ENCODE measurements at regions not wholly inside any gene's neighbourhood (a gene's known extent, or its start where the extent isn't known, plus 50 kb on each side); places are given as distances from the start of the nearest gene placed in this dataset.
"Not testable (repeated sequence)": the region's sequence is repeated elsewhere in the genome, so short reads cannot be mapped to it uniquely, and the experiment has no call there.

GRCh38 chr4:78660559-78660958, 109.0 kb downstream of the ANXA3 start:
- H3K4me3 ChIP-seq = no peak overlapping the region
- peak overlapping the region in 3 of 21 experiments; percentile 66 to 80 (median 69) for H3K27ac ChIP-seq

GRCh38 chr4:78661086-78661690, 109.6 kb downstream of the ANXA3 start:
- Histone ChIP-seq H3K27ac (peak overlapping the region in 10 of 21 experiments; percentile 10 to 80 (median 56)), H3K4me3 (no peak overlapping the region)

- H3K4me3 ChIP-seq = no peak overlapping the region
Measured at GRCh38 chr4:78661921-78662521, 110.5 kb downstream of the ANXA3 start.

GRCh38 chr4:78662658-78663057, 111.1 kb downstream of the ANXA3 start:
- Histone ChIP-seq H3K4me3 (no peak overlapping the region), H3K27ac (peak overlapping the region in 8 of 21 experiments; percentile 20 to 80 (median 62))

More at GRCh38 chr4:78661921-78662521, 110.5 kb downstream of the ANXA3 start:
- H3K27ac ChIP-seq = peak overlapping the region in 15 of 21 experiments; percentile 14 to 80 (median 54)

- not testable (repeated sequence) for H3K27ac ChIP-seq, H3K4me3 ChIP-seq
Measured at GRCh38 chr4:78664296-78664695, 111.9 kb upstream of the BMP2K start.

- Histone ChIP-seq H3K4me3 (no peak overlapping the region), H3K27ac (peak overlapping the region in 1 of 21 experiments; percentile 79)
Measured at GRCh38 chr4:78665216-78665770, 110.9 kb upstream of the BMP2K start.

- H3K27ac ChIP-seq = peak overlapping the region in 10 of 21 experiments; percentile 5 to 79 (median 32)
- no peak overlapping the region for H3K4me3 ChIP-seq
Measured at GRCh38 chr4:78666830-78667258, 109.3 kb upstream of the BMP2K start.

- Histone ChIP-seq H3K4me3 (no peak overlapping the region), H3K27ac (peak overlapping the region in 8 of 21 experiments; percentile 19 to 79 (median 38))
Measured at GRCh38 chr4:78667325-78667724, 108.8 kb upstream of the BMP2K start.

GRCh38 chr4:78667764-78668163, 108.4 kb upstream of the BMP2K start:
- H3K27ac ChIP-seq = peak overlapping the region in 8 of 21 experiments; percentile 24 to 79 (median 38)

GRCh38 chr4:78669453-78669852, 106.7 kb upstream of the BMP2K start:
- no peak overlapping the region for H3K27ac ChIP-seq

More at GRCh38 chr4:78667764-78668163, 108.4 kb upstream of the BMP2K start:
- no peak overlapping the region for H3K4me3 ChIP-seq

GRCh38 chr4:78671903-78672815, 104.0 kb upstream of the BMP2K start:
- H3K27ac ChIP-seq = peak overlapping the region in 1 of 21 experiments; percentile 19
- H3K4me3 ChIP-seq = no peak overlapping the region

More at GRCh38 chr4:78669453-78669852, 106.7 kb upstream of the BMP2K start:
- no peak overlapping the region for H3K4me3 ChIP-seq

- H3K27ac ChIP-seq = no peak overlapping the region
Measured at GRCh38 chr4:78673337-78673736, 102.8 kb upstream of the BMP2K start.

GRCh38 chr4:78675325-78675724, 100.8 kb upstream of the BMP2K start:
- H3K4me3 ChIP-seq = no peak overlapping the region
- no peak overlapping the region for H3K27ac ChIP-seq

More at GRCh38 chr4:78673337-78673736, 102.8 kb upstream of the BMP2K start:
- no peak overlapping the region for H3K4me3 ChIP-seq

GRCh38 chr4:78682070-78682469, 94.1 kb upstream of the BMP2K start:
- Histone ChIP-seq H3K27ac (no peak overlapping the region), H3K4me3 (no peak overlapping the region)

GRCh38 chr4:78683352-78683751, 92.8 kb upstream of the BMP2K start:
- no peak overlapping the region for H3K4me3 ChIP-seq
- no peak overlapping the region for H3K27ac ChIP-seq

- H3K27ac ChIP-seq = no peak overlapping the region
- H3K4me3 ChIP-seq = no peak overlapping the region
Measured at GRCh38 chr4:78684325-78685079, 91.6 kb upstream of the BMP2K start.

GRCh38 chr4:78687818-78688217, 88.3 kb upstream of the BMP2K start:
- Histone ChIP-seq H3K27ac (no peak overlapping the region), H3K4me3 (no peak overlapping the region)

GRCh38 chr4:78688366-78688765, 87.8 kb upstream of the BMP2K start:
- no peak overlapping the region for H3K4me3 ChIP-seq

GRCh38 chr4:78689261-78689660, 86.9 kb upstream of the BMP2K start:
- Histone ChIP-seq H3K27ac (no peak overlapping the region), H3K4me3 (no peak overlapping the region)

More at GRCh38 chr4:78688366-78688765, 87.8 kb upstream of the BMP2K start:
- no peak overlapping the region for H3K27ac ChIP-seq

Data from skin epidermis (tissue), 12 donors.